Astrocyte (in vitro differentiated cells and primary cell): ENCODE measurements at regions not wholly inside any gene's neighbourhood (a gene's known extent, or its start where the extent isn't known, plus 50 kb on each side); places are given as distances from the start of the nearest gene placed in this dataset.

ENCODE experiments used
- EZH2 ChIP-seq: IDR thresholded peaks from 2 replicates; pipeline ENCODE4 v1.6.1; 2012; ENCODE audit warnings: mild to moderate bottlenecking, low read length, inconsistent platforms; ENCODE audit not compliant: insufficient read depth
- TF ChIP-seq, protein P1 (sequence below): IDR thresholded peaks from 2 replicates; pipeline ENCODE4 v1.5.1; 2011; ENCODE audit warnings: low read depth, mild to moderate bottlenecking, inconsistent platforms, low read length, moderate library complexity; ENCODE audit not compliant: insufficient read depth

DNA sequence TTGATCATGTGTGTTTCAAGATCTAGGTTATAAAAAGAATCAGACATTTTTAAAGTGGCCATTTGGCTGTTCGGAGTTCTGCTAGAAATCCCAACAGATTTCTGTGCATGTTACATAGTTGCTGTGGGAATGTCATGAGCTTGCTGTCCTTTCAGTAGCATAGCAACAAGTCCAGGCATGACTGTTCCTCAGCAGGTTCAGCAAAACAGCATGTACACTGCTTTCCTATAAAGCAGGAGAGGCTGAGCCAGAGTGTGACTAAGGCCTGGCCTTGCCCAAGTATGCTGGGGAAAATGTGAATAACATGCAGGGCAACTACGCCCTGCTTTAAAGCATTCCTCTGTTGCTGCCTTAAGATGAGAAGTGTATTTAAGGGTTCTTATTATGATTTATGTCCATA is 217.1 kb upstream of the SMIM31 start:
- TF ChIP-seq, protein P1, sequence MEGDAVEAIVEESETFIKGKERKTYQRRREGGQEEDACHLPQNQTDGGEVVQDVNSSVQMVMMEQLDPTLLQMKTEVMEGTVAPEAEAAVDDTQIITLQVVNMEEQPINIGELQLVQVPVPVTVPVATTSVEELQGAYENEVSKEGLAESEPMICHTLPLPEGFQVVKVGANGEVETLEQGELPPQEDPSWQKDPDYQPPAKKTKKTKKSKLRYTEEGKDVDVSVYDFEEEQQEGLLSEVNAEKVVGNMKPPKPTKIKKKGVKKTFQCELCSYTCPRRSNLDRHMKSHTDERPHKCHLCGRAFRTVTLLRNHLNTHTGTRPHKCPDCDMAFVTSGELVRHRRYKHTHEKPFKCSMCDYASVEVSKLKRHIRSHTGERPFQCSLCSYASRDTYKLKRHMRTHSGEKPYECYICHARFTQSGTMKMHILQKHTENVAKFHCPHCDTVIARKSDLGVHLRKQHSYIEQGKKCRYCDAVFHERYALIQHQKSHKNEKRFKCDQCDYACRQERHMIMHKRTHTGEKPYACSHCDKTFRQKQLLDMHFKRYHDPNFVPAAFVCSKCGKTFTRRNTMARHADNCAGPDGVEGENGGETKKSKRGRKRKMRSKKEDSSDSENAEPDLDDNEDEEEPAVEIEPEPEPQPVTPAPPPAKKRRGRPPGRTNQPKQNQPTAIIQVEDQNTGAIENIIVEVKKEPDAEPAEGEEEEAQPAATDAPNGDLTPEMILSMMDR, result no peak
- no peak for TF ChIP-seq EZH2
